NK-92 (cell line): ENCODE measurements at regions not wholly inside any gene's neighbourhood (a gene's known extent, or its start where the extent isn't known, plus 50 kb on each side); places are given as distances from the start of the nearest gene placed in this dataset.

Source experiments
- DNase-seq: peaks from one replicate; lab custom pipeline; 2025; ENCODE audit not compliant: unreplicated experiment; lab: John Stamatoyannopoulos, UW

- no peak for DNase-seq
These were observed 200.1 kb upstream of the PRKCQ start for GRCh38 chr10:6780008-6780677.

DNA sequence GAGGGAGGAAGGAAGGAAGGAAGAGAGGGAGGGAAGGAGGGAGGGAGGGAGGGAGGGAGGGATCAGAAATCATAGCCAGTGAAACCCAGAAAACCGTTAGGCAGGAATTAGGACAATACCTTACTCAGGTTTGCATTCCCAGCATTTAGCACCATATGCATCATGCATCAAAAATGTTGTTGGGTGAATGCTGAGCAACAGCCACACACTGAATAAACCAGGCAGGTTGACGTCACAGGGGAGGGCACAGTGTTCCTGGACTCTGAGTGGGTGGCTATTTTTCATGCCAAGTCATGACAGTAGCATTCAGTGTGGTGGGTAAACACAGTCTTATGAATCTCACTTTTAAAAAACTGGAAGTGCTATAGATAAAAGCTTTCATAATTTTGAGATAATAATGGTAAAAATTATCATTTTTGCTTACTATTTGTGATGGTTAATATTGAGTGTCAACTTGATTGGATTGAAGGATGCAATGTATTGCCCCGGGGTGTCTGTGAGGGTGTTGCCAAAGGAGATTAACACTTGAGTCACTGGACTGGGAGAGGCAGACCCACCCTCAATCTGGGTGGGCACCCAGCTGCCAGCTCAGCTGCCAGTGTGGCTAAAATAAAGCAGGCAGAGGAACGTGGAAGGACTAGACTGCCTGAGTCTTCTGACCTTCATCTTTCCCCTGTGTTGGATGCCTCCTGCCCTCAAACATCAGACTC is 199.1 kb upstream of the PRKCQ start:
- no peak for DNase-seq

DNA sequence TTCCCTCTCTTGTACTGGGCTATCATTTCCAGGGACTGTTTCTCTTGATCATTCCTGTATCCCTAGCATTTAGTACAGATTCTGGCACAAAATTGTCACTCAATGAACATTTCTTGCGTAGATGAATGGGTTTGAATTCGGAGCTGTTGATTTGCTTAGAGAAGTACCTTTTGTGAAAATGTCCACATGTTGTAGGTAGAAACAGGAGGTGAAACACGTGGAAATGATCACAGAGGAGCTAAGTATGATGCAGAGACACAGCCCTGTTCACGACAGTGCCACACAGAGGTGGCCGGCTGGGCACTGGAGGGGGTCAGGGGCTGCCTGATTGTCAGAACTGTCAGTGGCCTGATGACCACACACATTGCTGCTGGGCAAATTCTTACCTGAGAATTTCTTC is 196.1 kb upstream of the PRKCQ start:
- DNase-seq: no peak

DNA sequence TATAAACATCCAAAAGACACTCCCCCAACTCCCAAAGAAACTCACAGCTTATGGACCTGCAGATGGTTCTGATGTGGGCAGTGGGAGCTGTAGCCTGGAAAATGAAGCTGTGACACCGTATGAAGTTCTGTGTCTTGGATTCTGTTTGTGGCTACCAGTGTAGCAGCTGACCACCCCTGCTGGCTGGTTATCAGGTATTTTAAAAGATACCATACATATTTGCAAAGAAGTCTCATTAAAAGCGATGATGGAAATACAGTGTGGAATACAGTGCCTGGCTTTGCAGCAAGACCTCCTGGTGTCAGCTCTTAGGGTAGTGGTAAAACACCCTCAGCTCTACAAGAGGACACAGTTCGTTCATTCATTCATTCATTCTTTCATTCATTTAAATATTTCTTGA is 194.3 kb upstream of the PRKCQ start:
- no peak for DNase-seq

DNA sequence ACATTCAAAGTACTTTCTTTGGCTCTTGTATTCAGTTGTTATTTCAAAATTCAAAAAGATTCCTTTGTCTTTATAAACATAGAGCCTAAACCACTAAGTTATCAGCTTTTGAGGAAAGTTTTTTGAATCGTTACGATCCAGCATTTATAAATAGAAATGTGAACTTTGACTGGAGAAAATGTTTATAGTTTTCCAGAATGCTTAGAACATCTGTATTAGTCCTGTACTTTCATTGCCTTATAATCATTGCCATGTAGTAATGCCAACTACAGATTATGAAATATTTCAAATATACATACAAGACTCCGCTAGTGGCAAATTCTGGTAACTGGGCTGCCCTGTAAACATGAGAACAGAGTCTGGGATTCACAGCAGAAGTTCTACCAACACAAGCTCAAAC is 191.3 kb upstream of the PRKCQ start:
- DNase-seq: no peak

GRCh38 chr10:6770846-6771245 is 190.8 kb upstream of the PRKCQ start:
- DNase-seq: no peak

DNA sequence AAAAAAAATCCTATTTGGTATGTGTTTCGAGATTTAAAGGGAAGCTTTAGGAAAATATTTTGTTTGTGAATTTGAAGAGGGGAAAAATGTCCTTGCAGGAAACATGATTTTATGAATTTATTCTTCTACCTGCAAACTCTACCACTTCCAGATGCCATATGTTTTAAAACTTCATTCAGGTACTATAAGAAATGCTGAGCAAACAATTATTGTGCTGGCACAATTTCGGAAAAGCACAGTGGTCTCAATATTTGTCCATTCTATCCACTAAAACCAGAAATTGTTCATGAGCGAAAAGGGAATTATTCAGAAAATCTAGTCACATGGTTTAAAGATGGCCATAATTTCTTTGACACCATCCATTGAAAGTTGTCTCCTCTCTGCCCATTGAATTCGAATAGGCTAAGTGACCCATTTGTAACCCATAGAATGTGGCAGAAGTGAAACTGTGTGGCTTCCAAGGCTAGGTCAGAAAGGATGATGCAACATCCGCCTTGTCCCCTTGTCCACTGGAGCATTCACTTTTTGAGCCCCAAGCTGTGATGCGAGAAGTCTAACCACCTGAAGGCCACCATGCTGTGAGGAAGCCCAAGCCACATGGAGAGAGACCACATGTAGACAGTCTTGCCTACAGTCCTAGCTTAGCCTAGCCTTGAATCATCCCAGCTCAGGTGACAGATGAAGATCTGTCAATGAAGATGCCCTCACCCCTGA is 189.8 kb upstream of the PRKCQ start:
- no peak for DNase-seq

GRCh38 chr10:6766131-6766801 is 186.2 kb upstream of the PRKCQ start:
- DNase-seq: no peak

DNA sequence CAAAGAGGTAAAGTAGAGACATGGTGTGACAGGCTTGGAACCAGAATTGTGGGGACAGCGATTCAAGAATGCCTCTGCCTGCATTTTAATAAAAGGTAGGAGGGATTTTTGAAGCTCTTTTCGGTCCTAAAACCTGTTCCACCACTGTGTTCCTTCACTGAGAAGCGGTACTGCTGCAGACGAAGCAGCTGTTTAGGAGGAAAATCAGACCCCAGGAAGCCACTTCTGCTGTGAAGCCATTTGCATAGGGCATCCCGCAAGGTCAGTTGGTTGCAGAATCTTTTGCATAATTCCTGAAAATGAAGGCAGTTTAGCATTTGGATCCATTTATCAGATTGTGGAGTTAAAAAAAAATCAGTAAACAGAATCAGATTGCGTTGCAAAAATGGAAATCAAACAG is 183.3 kb upstream of the PRKCQ start:
- DNase-seq: no peak

- no peak for DNase-seq
These were observed 182.9 kb upstream of the PRKCQ start for GRCh38 chr10:6763001-6763400.

DNA sequence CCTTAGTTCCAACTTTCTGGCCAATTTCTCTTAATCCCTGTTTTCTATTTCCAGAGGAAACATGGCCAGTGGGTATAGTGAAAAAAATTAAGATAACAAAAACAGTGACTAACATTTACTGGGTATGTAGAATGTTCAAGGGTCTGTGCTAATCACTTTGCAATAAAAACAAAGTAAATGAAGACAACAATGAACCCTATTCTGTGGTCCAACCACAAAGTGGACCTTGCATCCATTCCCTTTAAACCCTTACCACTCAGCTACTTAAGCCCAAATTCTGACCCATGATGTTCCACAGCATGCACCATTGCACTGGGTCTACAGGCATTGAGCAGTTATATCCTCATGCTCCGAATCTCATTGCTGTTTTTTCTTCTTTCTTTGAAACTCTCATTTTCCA is 179.9 kb upstream of the PRKCQ start:
- DNase-seq: no peak

- DNase-seq: no peak
These were observed 177.1 kb upstream of the PRKCQ start for GRCh38 chr10:6757158-6757557.

DNA sequence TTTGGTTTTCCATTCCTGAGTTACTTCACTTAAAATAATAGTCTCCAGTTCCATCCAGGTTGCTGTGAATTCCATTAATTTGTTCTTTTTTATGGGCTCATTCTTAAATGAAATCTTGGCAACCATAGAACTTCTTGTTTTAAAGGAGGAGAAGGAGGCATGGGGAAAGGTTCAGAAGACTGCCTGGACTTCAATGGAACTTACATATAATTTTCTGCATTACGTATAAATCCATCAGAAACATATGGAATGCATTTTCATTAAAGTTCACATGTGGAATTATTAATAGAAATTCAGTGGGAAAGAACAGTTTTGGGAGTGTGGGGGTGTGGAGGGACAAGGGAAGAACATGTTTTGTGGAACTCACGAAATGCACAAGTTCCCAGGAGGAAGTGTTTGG is 176.6 kb upstream of the PRKCQ start:
- no peak for DNase-seq

GRCh38 chr10:6755781-6756460 is 175.8 kb upstream of the PRKCQ start:
- no peak for DNase-seq

GRCh38 chr10:6753644-6754043 is 173.6 kb upstream of the PRKCQ start:
- DNase-seq: no peak

DNA sequence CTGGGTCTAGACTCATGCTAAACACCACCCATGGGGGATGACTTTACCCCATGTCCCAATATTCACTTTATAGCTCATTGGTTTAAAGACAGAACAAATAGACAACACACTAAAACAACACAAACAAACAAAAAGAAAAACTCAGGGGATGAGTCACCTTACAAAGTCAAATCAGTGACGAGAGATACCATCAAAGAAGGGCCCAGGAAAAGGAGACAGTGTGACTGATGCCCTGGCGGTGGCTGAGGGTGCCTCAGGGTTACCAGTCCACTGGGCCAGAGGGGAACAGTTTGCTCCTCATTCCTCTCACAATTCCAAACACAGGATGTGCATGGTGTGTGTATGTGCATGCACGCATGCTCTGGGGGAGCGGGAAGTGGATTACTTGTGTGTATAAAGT is 171.3 kb upstream of the PRKCQ start:
- no peak for DNase-seq

- DNase-seq: no peak
These were observed 169.0 kb upstream of the PRKCQ start for GRCh38 chr10:6748981-6749635.

DNA sequence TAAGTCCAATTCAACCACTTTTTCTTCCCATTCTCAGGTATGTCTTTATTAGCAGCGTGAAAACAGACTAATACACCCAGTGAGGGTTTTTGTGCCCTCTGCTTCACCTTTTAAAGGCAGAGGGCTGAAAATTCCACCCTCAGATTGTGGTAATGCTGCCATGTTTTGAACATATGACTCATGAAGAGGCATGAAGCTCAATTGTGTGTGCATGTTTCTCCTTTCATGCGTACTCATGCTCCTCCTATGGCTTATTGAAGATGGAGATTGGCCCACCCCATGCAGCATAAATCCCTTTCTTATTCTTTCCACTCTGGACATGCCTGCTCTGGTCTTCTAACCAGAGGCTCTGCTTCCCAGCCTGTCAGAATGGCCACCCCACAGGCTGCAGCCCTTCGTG is 168.0 kb upstream of the PRKCQ start:
- no peak for DNase-seq

DNA sequence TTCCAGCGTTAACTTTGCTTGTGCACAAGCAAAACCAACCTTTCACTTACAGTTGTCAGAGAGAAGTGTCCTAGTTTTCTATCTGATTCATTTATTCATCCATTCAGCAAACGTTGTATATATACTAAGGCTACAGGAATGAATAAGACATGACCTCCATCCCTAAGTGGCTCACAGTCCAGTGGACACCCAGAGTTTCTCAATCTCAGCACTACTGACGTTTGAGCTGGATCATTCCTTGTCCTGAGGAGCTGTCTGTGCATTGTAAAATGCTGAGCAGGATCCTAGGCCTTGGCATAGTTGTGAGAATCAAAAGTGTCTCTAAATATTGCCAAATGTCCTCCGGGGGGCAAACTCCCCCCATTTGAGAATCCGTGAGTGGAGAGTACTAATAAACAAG is 166.7 kb upstream of the PRKCQ start:
- DNase-seq: no peak

GRCh38 chr10:6743291-6743849 is 163.3 kb upstream of the PRKCQ start:
- no peak for DNase-seq
